SK-N-SH (cell line): ENCODE measurements at regions not wholly inside any gene's neighbourhood (a gene's known extent, or its start where the extent isn't known, plus 50 kb on each side); places are given as distances from the start of the nearest gene placed in this dataset.

Experiments
- CTCF ChIP-seq: fragments of 200-600 bp; sonication (generic); IDR thresholded peaks from 2 replicates; pipeline ENCODE4 v1.6.1; 2017; ENCODE audit warnings: antibody characterized with exemption, mild to moderate bottlenecking, moderate library complexity
- EZH2phosphoT487 ChIP-seq: fragments of 200-600 bp; sonication (generic); IDR thresholded peaks from 2 replicates; pipeline ENCODE4 v1.6.1; 2017; ENCODE audit warnings: low read depth, mixed run types, mild to moderate bottlenecking, antibody characterized with exemption, moderate library complexity, borderline replicate concordance
- TEAD4 ChIP-seq: IDR thresholded peaks from 2 replicates; pipeline ENCODE4 v1.4.0; 2012; ENCODE audit warnings: mild to moderate bottlenecking, borderline replicate concordance; ENCODE audit not compliant: insufficient read depth
- USF2 ChIP-seq: fragments of 150-350 bp; IDR thresholded peaks from 2 replicates; pipeline ENCODE4 v1.6.1; 2017; ENCODE audit warnings: antibody characterized with exemption, low read length, low read depth, borderline replicate concordance

GRCh38 chr5:4700871-4701270, 439.3 kb upstream of the ADAMTS16 start:
- TF ChIP-seq EZH2phosphoT487 (no peak), USF2 (no peak), TEAD4 (no peak), CTCF (no peak)
